KMS-11 (cell line): ENCODE measurements at regions not wholly inside any gene's neighbourhood (a gene's known extent, or its start where the extent isn't known, plus 50 kb on each side); places are given as distances from the start of the nearest gene placed in this dataset.
A peak's percentile ranks its signal among the peaks of the same experiment; 100 is the strongest.

ENCODE experiments used
- H2AFZ ChIP-seq: fragments of 200-600 bp; sonication (generic); 2 replicates; pipeline ENCODE4 v1.6.1; 2016; ENCODE audit warnings: antibody characterized with exemption, mixed run types, low read depth
- H3K27ac ChIP-seq: fragments of 200-600 bp; sonication (generic); 2 replicates; pipeline ENCODE4 v1.6.1; 2016; ENCODE audit warnings: mild to moderate bottlenecking, mixed run types
- H3K27me3 ChIP-seq: fragments of 200-600 bp; sonication (generic); 2 replicates; pipeline ENCODE4 v1.6.1; 2017; ENCODE audit warnings: mild to moderate bottlenecking, low read depth, mixed run types, moderate library complexity; ENCODE audit not compliant: insufficient read depth
- H3K36me3 ChIP-seq: fragments of 200-600 bp; sonication (generic); 2 replicates; pipeline ENCODE4 v1.6.1; 2017; ENCODE audit warnings: mild to moderate bottlenecking, mixed run types; ENCODE audit not compliant: insufficient read depth
- H3K4me1 ChIP-seq: fragments of 200-600 bp; sonication (generic); 2 replicates; pipeline ENCODE4 v1.6.1; 2016; ENCODE audit warnings: mild to moderate bottlenecking, low read depth, mixed run types; ENCODE audit not compliant: poor library complexity, severe bottlenecking
- H3K4me2 ChIP-seq: fragments of 200-600 bp; sonication (generic); 2 replicates; pipeline ENCODE4 v1.7.0; 2016; ENCODE audit warnings: mild to moderate bottlenecking, mixed run types
- H3K4me3 ChIP-seq: fragments of 200-600 bp; sonication (generic); IDR thresholded peaks from 2 replicates; pipeline ENCODE4 v1.6.1; 2017; ENCODE audit warnings: low read depth, low read length, mixed read lengths; ENCODE audit not compliant: insufficient read depth
- H3K79me2 ChIP-seq: fragments of 200-600 bp; sonication (generic); 2 replicates; pipeline ENCODE4 v1.6.1; 2016; ENCODE audit warnings: low read depth, mixed run types; ENCODE audit not compliant: insufficient read depth
- H3K9ac ChIP-seq: fragments of 200-600 bp; sonication (generic); 2 replicates; pipeline ENCODE4 v1.6.1; 2016; ENCODE audit warnings: mild to moderate bottlenecking, mixed run types
- H4K20me1 ChIP-seq: fragments of 200-600 bp; sonication (generic); 2 replicates; pipeline ENCODE4 v1.6.1; 2016; ENCODE audit warnings: mild to moderate bottlenecking, mixed run types; ENCODE audit not compliant: insufficient read depth
- CTCF ChIP-seq: fragments of 200-600 bp; sonication (generic); conservative IDR thresholded peaks from 2 replicates; pipeline ENCODE4 v1.6.1; 2017; ENCODE audit warnings: low read depth, mild to moderate bottlenecking, antibody characterized with exemption, low read length, moderate library complexity, mixed read lengths

GRCh38 chr15:92524161-92524560, 130.5 kb downstream of the ST8SIA2 start:
- peaks cover 8% of the 10 kb centered on the region for H3K4me1 ChIP-seq
- no peak overlapping the region for H3K4me2 ChIP-seq
- no peak overlapping the region for H3K27ac ChIP-seq
- no peaks in the 10 kb centered on the region for H3K27me3 ChIP-seq
- H3K4me3 ChIP-seq: no peak overlapping the region
- no peaks in the 10 kb centered on the region for H4K20me1 ChIP-seq
- no peak overlapping the region for H3K9ac ChIP-seq
- no peak for TF ChIP-seq CTCF
- H3K36me3 ChIP-seq: no peaks in the 10 kb centered on the region
- no peak overlapping the region for H2AFZ ChIP-seq
- no peaks in the 10 kb centered on the region for H3K79me2 ChIP-seq

GRCh38 chr15:92523176-92523575, 129.5 kb downstream of the ST8SIA2 start:
- Histone ChIP-seq H3K4me2 (no peak overlapping the region), H3K36me3 (no peaks in the 10 kb centered on the region), H3K9ac (no peak overlapping the region), H3K27me3 (no peaks in the 10 kb centered on the region), H2AFZ (no peak overlapping the region), H3K79me2 (no peaks in the 10 kb centered on the region), H3K27ac (no peak overlapping the region), H3K4me1 (peaks cover 8% of the 10 kb centered on the region), H4K20me1 (no peaks in the 10 kb centered on the region), H3K4me3 (no peak overlapping the region)
- no peak for TF ChIP-seq CTCF

- Histone ChIP-seq H3K79me2 (no peaks in the 10 kb centered on the region), H3K4me1 (no peaks in the 10 kb centered on the region), H3K9ac (no peak overlapping the region), H3K4me3 (no peak overlapping the region), H4K20me1 (no peaks in the 10 kb centered on the region), H3K27ac (no peak overlapping the region), H3K4me2 (0 out of 2 replicates have a peak overlapping the region, but pooled peaks have one; percentile 13), H2AFZ (peak overlapping the region; percentile 8; the same call in 1 of the 2 replicates), H3K36me3 (no peaks in the 10 kb centered on the region), H3K27me3 (no peaks in the 10 kb centered on the region)
- TF ChIP-seq CTCF: peak; percentile 68
Observed at GRCh38 chr15:92521624-92522008, 127.9 kb downstream of the ST8SIA2 start.

GRCh38 chr15:92520914-92521623, 127.4 kb downstream of the ST8SIA2 start:
- Histone ChIP-seq H3K4me2 (no peak overlapping the region), H4K20me1 (no peaks in the 10 kb centered on the region), H3K4me1 (no peaks in the 10 kb centered on the region), H3K4me3 (no peak overlapping the region), H3K79me2 (no peaks in the 10 kb centered on the region), H3K27ac (no peak overlapping the region), H3K9ac (no peak overlapping the region), H3K27me3 (no peaks in the 10 kb centered on the region), H3K36me3 (no peaks in the 10 kb centered on the region), H2AFZ (no peak overlapping the region)
- no peak for TF ChIP-seq CTCF
